ENCODE measurements at regions not wholly inside any gene's neighbourhood (a gene's known extent, or its start where the extent isn't known, plus 50 kb on each side); places are given as distances from the start of the nearest gene placed in this dataset.

DNA sequence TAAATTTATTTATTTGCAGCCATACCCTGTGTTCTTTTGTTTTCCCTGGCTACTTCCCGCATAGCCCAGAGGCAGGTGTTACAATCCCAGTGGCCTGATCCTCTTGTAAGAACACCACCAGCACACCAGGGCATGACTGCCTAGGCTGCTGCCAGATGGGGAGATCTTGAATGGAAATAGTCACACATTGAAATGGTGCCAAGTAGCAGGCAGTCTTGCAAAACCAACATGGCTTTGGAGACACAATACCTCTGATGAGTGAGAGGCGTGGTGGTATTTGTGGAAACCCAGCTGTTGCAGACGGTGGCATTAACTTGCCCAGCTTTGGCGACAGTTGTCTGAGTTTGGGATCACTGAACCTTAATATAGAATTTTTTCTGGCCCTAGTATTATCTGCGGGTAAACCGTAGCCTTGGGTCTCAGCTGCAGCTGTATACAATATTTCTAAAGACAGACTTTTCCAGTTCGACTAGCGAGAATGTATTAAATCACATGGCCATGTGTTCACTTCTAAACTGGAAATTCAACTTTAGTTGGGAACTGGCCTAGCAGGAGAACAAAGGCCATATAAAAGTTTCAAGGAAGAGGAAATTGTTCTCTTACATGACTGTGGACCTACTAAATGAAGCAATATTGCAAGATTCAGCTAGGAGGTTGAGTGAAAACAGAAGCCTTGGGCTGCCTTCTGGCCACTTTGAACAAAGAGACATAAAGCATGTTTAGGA, 277.0 kb downstream of the SMARCA2 start:
- Histone ChIP-seq H3K27me3 (ENCODE audit: insufficient read depth, low read length) (0 out of 2 replicates have a peak, but pooled peaks cover 7% of the 10 kb centered on the region), H3K27ac (ENCODE audit: low read depth, low read length) (no peak overlapping the region), H3K4me1 (ENCODE audit: control insufficient read depth, insufficient read depth, low read length, unreplicated experiment) (no peaks in the 10 kb centered on the region), H3K4me3 (ENCODE audit: low read depth, low read length) (no peak overlapping the region), H3K36me3 (ENCODE audit: insufficient read depth, low read length) (no peaks in the 10 kb centered on the region), H2AFZ (ENCODE audit: low read length, unreplicated experiment) (no peak overlapping the region), H3K79me2 (ENCODE audit: control insufficient read depth, insufficient read depth, low read length, unreplicated experiment) (no peaks in the 10 kb centered on the region)

DNA sequence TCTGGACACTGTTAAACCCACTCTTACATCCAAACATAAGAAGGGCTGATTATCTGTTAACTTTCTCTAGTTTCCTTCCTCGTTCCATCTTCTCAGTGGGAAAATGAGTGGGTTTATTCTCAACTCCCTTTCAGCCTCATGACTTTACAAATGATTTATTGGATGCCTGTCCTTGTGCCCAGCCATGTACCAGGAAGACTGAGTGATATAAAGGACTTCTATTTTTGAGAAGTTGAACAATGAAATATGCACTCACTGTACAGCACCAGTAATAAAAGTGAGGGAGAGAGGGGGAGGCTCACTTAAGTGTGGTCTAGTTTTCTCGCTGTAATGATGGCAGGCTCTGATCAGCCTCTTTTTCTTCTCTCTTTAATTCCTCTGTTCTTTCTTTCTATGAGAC, 277.6 kb downstream of the SMARCA2 start:
- H3K27ac ChIP-seq (ENCODE audit: low read depth, low read length): no peak overlapping the region
- 0 out of 2 replicates have a peak, but pooled peaks cover 7% of the 10 kb centered on the region for H3K27me3 ChIP-seq (ENCODE audit: insufficient read depth, low read length)
- no peak overlapping the region for H2AFZ ChIP-seq (ENCODE audit: low read length, unreplicated experiment)
- no peaks in the 10 kb centered on the region for H3K4me1 ChIP-seq (ENCODE audit: control insufficient read depth, insufficient read depth, low read length, unreplicated experiment)
- no peaks in the 10 kb centered on the region for H3K79me2 ChIP-seq (ENCODE audit: control insufficient read depth, insufficient read depth, low read length, unreplicated experiment)
- no peak overlapping the region for H3K4me3 ChIP-seq (ENCODE audit: low read depth, low read length)
- H3K36me3 ChIP-seq (ENCODE audit: insufficient read depth, low read length): no peaks in the 10 kb centered on the region

DNA sequence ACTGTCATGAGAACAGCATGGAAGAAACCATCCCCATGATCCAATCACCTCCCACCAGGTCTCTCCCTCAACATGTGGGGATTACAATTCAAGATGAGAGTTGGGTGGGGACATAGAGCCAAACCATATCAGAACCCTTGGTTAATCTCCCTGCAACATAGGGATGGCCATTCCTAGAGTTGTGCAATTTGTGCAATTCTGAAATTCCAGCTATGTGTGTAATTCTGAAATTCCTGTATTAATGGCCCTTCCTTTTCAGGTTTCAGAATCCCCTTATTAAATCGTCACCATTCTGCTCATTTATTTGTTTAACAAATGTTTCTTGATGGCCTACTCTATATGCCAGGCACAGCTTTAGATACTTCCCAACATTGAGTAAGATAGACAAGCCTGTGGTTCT, 282.6 kb downstream of the SMARCA2 start:
- Histone ChIP-seq H3K27ac (ENCODE audit: low read depth, low read length) (no peak overlapping the region), H3K79me2 (ENCODE audit: control insufficient read depth, insufficient read depth, low read length, unreplicated experiment) (no peaks in the 10 kb centered on the region), H3K27me3 (ENCODE audit: insufficient read depth, low read length) (0 out of 2 replicates have a peak, but pooled peaks cover 7% of the 10 kb centered on the region), H3K4me1 (ENCODE audit: control insufficient read depth, insufficient read depth, low read length, unreplicated experiment) (no peaks in the 10 kb centered on the region), H3K36me3 (ENCODE audit: insufficient read depth, low read length) (no peaks in the 10 kb centered on the region), H3K4me3 (ENCODE audit: low read depth, low read length) (no peak overlapping the region), H2AFZ (ENCODE audit: low read length, unreplicated experiment) (no peak overlapping the region)

- Histone ChIP-seq H3K27ac (ENCODE audit: low read depth, low read length) (no peak overlapping the region), H3K27me3 (ENCODE audit: insufficient read depth, low read length) (0 out of 2 replicates have a peak, but pooled peaks cover 5% of the 10 kb centered on the region), H3K4me1 (ENCODE audit: control insufficient read depth, insufficient read depth, low read length, unreplicated experiment) (no peaks in the 10 kb centered on the region), H2AFZ (ENCODE audit: low read length, unreplicated experiment) (no peak overlapping the region), H3K79me2 (ENCODE audit: control insufficient read depth, insufficient read depth, low read length, unreplicated experiment) (no peaks in the 10 kb centered on the region), H3K4me3 (ENCODE audit: low read depth, low read length) (no peak overlapping the region), H3K36me3 (ENCODE audit: insufficient read depth, low read length) (no peaks in the 10 kb centered on the region)
Measured at GRCh38 chr9:2298217-2298616, 283.1 kb downstream of the SMARCA2 start.

GRCh38 chr9:2299156-2299842, 284.2 kb downstream of the SMARCA2 start:
- Histone ChIP-seq H3K27ac (ENCODE audit: low read depth, low read length) (no peak overlapping the region), H2AFZ (ENCODE audit: low read length, unreplicated experiment) (no peak overlapping the region)

DNA sequence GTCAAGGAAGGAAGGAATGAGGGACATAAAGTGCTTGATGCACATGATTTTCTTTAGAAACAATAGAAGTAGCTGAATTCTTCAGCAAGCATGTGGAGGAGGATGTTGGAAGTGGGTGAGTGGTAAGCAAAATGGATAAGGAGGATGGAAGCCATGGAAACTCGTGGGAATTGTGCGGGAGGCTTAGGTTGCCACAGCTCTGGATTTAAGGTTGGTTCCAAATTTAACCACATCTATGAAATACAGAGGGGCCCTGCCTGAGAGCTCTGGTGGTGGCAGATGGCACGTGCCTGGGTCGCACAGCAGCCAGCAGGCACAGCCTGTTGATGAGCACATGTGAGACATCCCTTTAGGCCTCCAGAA, 284.7 kb downstream of the SMARCA2 start:
- Histone ChIP-seq H3K36me3 (ENCODE audit: insufficient read depth, low read length) (no peaks in the 10 kb centered on the region), H3K4me3 (ENCODE audit: low read depth, low read length) (no peak overlapping the region), H3K27ac (ENCODE audit: low read depth, low read length) (no peak overlapping the region), H3K27me3 (ENCODE audit: insufficient read depth, low read length) (0 out of 2 replicates have a peak, but pooled peaks cover 5% of the 10 kb centered on the region), H3K79me2 (ENCODE audit: control insufficient read depth, insufficient read depth, low read length, unreplicated experiment) (no peaks in the 10 kb centered on the region), H2AFZ (ENCODE audit: low read length, unreplicated experiment) (no peak overlapping the region), H3K4me1 (ENCODE audit: control insufficient read depth, insufficient read depth, low read length, unreplicated experiment) (no peaks in the 10 kb centered on the region)

More at GRCh38 chr9:2299156-2299842, 284.2 kb downstream of the SMARCA2 start:
- no peaks in the 10 kb centered on the region for H3K79me2 ChIP-seq (ENCODE audit: control insufficient read depth, insufficient read depth, low read length, unreplicated experiment)
- no peak overlapping the region for H3K4me3 ChIP-seq (ENCODE audit: low read depth, low read length)
- no peaks in the 10 kb centered on the region for H3K36me3 ChIP-seq (ENCODE audit: insufficient read depth, low read length)
- no peaks in the 10 kb centered on the region for H3K4me1 ChIP-seq (ENCODE audit: control insufficient read depth, insufficient read depth, low read length, unreplicated experiment)
- H3K27me3 ChIP-seq (ENCODE audit: insufficient read depth, low read length): 0 out of 2 replicates have a peak, but pooled peaks cover 5% of the 10 kb centered on the region

DNA sequence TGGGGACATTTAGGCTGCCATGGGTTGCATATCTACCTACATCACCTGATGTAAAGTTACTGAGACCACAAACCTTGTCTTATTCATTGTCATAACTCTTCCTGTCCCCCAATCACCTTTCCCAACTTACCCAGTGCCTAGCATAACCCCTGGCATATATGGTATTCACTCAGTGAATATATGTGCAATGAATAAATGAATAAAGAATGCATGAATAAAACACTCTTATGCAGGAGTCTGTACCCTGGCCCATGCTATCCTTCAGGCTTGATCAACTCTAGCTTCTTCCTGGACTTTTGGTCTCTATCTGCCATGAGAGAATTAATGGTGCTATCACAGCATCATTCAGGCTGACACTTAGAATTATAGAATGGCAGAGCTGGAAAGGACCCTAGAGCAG, 285.2 kb downstream of the SMARCA2 start:
- Histone ChIP-seq H3K27ac (ENCODE audit: low read depth, low read length) (no peak overlapping the region), H2AFZ (ENCODE audit: low read length, unreplicated experiment) (no peak overlapping the region), H3K4me3 (ENCODE audit: low read depth, low read length) (no peak overlapping the region), H3K27me3 (ENCODE audit: insufficient read depth, low read length) (0 out of 2 replicates have a peak, but pooled peaks cover 5% of the 10 kb centered on the region), H3K79me2 (ENCODE audit: control insufficient read depth, insufficient read depth, low read length, unreplicated experiment) (no peaks in the 10 kb centered on the region), H3K4me1 (ENCODE audit: control insufficient read depth, insufficient read depth, low read length, unreplicated experiment) (no peaks in the 10 kb centered on the region), H3K36me3 (ENCODE audit: insufficient read depth, low read length) (no peaks in the 10 kb centered on the region)

- Histone ChIP-seq H2AFZ (ENCODE audit: low read length, unreplicated experiment) (no peak overlapping the region), H3K4me1 (ENCODE audit: control insufficient read depth, insufficient read depth, low read length, unreplicated experiment) (no peaks in the 10 kb centered on the region), H3K4me3 (ENCODE audit: low read depth, low read length) (no peak overlapping the region), H3K79me2 (ENCODE audit: control insufficient read depth, insufficient read depth, low read length, unreplicated experiment) (no peaks in the 10 kb centered on the region), H3K27ac (ENCODE audit: low read depth, low read length) (no peak overlapping the region), H3K36me3 (ENCODE audit: insufficient read depth, low read length) (no peaks in the 10 kb centered on the region), H3K27me3 (ENCODE audit: insufficient read depth, low read length) (no peaks in the 10 kb centered on the region)
Measured at GRCh38 chr9:2302606-2303005, 287.5 kb downstream of the SMARCA2 start.

GRCh38 chr9:2303056-2303455, 287.9 kb downstream of the SMARCA2 start:
- H3K27me3 ChIP-seq (ENCODE audit: insufficient read depth, low read length): no peaks in the 10 kb centered on the region
- H3K4me3 ChIP-seq (ENCODE audit: low read depth, low read length): no peak overlapping the region
- H3K4me1 ChIP-seq (ENCODE audit: control insufficient read depth, insufficient read depth, low read length, unreplicated experiment): no peaks in the 10 kb centered on the region
- H3K79me2 ChIP-seq (ENCODE audit: control insufficient read depth, insufficient read depth, low read length, unreplicated experiment): no peaks in the 10 kb centered on the region
- no peaks in the 10 kb centered on the region for H3K36me3 ChIP-seq (ENCODE audit: insufficient read depth, low read length)
- H2AFZ ChIP-seq (ENCODE audit: low read length, unreplicated experiment): no peak overlapping the region
- H3K27ac ChIP-seq (ENCODE audit: low read depth, low read length): no peak overlapping the region

DNA sequence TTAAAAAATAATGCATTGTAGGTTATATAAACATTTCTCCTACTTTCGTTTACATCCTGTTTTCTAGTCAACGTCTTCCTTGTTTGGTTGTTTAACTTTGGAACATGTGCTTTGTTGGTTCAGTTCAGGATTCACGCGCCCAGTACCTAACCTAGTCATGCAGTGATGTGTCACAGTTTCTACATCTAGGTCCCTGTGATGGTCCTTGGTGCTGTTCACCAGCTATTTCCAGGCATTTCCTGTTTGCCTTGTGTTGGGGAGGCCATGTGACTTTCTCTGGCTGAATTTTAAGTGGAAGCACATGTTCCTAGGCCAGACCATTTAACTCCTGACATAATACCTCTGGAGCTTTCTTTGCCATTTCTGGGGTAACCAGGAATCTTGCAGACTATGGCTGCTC, 292.3 kb downstream of the SMARCA2 start:
- no peak overlapping the region for H3K4me3 ChIP-seq (ENCODE audit: low read depth, low read length)
- H3K79me2 ChIP-seq (ENCODE audit: control insufficient read depth, insufficient read depth, low read length, unreplicated experiment): no peaks in the 10 kb centered on the region

DNA sequence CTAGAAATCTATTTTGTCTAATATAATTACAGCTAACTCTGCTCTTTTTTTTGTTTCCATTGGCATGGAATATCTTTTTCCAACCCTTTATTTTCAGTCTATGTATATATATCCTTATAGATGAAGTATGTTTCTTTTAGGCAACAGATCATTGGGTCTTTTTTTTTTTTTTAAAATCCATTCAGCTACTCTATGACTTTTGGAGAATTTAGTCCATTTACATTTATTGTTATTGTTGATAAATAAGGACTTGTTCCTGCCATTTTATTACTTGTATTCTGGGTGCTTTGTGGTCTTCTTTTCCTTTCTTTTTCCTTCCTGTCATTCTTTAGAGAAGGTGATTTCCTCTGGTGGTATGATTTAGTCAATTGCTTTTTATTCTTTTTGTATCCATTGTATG, 296.8 kb downstream of the SMARCA2 start:
- Histone ChIP-seq H3K27ac (ENCODE audit: low read depth, low read length) (no peak overlapping the region), H3K27me3 (ENCODE audit: insufficient read depth, low read length) (no peaks in the 10 kb centered on the region), H3K79me2 (ENCODE audit: control insufficient read depth, insufficient read depth, low read length, unreplicated experiment) (no peaks in the 10 kb centered on the region), H3K4me1 (ENCODE audit: control insufficient read depth, insufficient read depth, low read length, unreplicated experiment) (no peaks in the 10 kb centered on the region), H2AFZ (ENCODE audit: low read length, unreplicated experiment) (no peak overlapping the region), H3K4me3 (ENCODE audit: low read depth, low read length) (no peak overlapping the region), H3K36me3 (ENCODE audit: insufficient read depth, low read length) (no peaks in the 10 kb centered on the region)

More for the DNA sequence above, 292.3 kb downstream of the SMARCA2 start:
- Histone ChIP-seq H3K27me3 (ENCODE audit: insufficient read depth, low read length) (no peaks in the 10 kb centered on the region), H3K27ac (ENCODE audit: low read depth, low read length) (no peak overlapping the region), H3K4me1 (ENCODE audit: control insufficient read depth, insufficient read depth, low read length, unreplicated experiment) (no peaks in the 10 kb centered on the region), H3K36me3 (ENCODE audit: insufficient read depth, low read length) (no peaks in the 10 kb centered on the region), H2AFZ (ENCODE audit: low read length, unreplicated experiment) (no peak overlapping the region)

Measured in ACC112 (cell line).